NT2/D1 (cell line): ENCODE measurements at regions not wholly inside any gene's neighbourhood (a gene's known extent, or its start where the extent isn't known, plus 50 kb on each side); places are given as distances from the start of the nearest gene placed in this dataset.

ENCODE experiments used
- YY1 ChIP-seq: IDR thresholded peaks from 2 replicates; pipeline ENCODE4 v1.6.1; 2011; ENCODE audit not compliant: insufficient read length, insufficient read depth
- ZNF274 ChIP-seq: IDR thresholded peaks from 2 replicates; pipeline ENCODE4 v1.6.1; 2011; ENCODE audit warnings: mild to moderate bottlenecking, low read depth, low read length

GRCh38 chr2:51673628-51674027, 641.7 kb upstream of the NRXN1 start:
- TF ChIP-seq YY1 (no peak), ZNF274 (no peak)
